Lower leg skin (tissue), 4 donors: ENCODE measurements at regions not wholly inside any gene's neighbourhood (a gene's known extent, or its start where the extent isn't known, plus 50 kb on each side); places are given as distances from the start of the nearest gene placed in this dataset.

Experiments used
- DNase-seq, 2 donors: peaks; one replicate each; pipeline ENCODE4 v3.0.0-alpha.2; 2019; ENCODE audit warnings: low spot score in 2 of 2
- H3K4me3 ChIP-seq: fragments of 200-600 bp; sonication (generic); 2 replicates; pipeline ENCODE4 v1.5.1; 2017; ENCODE audit warnings: mild to moderate bottlenecking, low read depth; ENCODE audit not compliant: poor library complexity, severe bottlenecking
- POLR2A ChIP-seq, 2 donors: fragments of 450-650 bp; IDR thresholded peaks; one replicate each; pipeline ENCODE4 v1.6.1; 2016 to 2017; ENCODE audit warnings: antibody characterized with exemption in 2 of 2, mild to moderate bottlenecking in 1 of 2, moderate library complexity in 1 of 2
- WGBS, 2 donors: methylation state at CpG; one replicate each; pipeline ENCODE4 v1.1.5; 2018; 5-methylcytosine and 5-hydroxymethylcytosine counted together
- intact Hi-C: fragments of 100-400 bp; cut with DNase I; formaldehyde crosslinking; loops from one replicate; pipeline ENCODE4 v1.15.0; 2023; ENCODE audit warnings: low total_unique reads
- TF ChIP-seq, protein P1 (sequence below), 3 donors: fragments of 450-650 bp; IDR thresholded peaks; one replicate each; pipeline ENCODE4 v1.5.1; 2016; ENCODE audit warnings: antibody characterized with exemption in 3 of 3, mild to moderate bottlenecking in 3 of 3, moderate library complexity in 2 of 3

DNA sequence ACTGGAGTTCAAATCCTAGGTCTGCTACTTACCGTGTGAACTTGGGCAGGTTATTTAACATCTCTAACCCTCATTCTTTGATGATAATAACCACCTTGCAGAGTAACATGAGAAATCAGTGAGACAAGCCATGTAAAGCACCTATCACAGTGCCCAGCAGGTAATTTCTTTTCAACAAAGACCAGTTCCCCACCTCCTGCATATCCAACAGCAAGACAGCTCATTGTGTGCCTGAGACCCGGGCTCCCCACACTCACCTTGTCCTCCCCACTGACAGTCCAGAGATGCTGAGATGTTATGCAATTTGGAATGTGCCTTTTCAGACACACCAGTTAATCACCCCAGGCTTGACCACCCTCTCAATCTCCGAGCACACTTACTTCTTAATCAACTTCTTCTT is 367.6 kb upstream of the DAB1 start:
- DNase-seq: no peak
- intact Hi-C loops: no loop called here
- no peak overlapping the region for H3K4me3 ChIP-seq
- 68 to 86% methylated on average over 3 of the region's 3 CpGs for WGBS, 2 donors
- no peak for TF ChIP-seq POLR2A (IDR thresholded peaks at IDR 0.05)
- TF ChIP-seq, protein P1, sequence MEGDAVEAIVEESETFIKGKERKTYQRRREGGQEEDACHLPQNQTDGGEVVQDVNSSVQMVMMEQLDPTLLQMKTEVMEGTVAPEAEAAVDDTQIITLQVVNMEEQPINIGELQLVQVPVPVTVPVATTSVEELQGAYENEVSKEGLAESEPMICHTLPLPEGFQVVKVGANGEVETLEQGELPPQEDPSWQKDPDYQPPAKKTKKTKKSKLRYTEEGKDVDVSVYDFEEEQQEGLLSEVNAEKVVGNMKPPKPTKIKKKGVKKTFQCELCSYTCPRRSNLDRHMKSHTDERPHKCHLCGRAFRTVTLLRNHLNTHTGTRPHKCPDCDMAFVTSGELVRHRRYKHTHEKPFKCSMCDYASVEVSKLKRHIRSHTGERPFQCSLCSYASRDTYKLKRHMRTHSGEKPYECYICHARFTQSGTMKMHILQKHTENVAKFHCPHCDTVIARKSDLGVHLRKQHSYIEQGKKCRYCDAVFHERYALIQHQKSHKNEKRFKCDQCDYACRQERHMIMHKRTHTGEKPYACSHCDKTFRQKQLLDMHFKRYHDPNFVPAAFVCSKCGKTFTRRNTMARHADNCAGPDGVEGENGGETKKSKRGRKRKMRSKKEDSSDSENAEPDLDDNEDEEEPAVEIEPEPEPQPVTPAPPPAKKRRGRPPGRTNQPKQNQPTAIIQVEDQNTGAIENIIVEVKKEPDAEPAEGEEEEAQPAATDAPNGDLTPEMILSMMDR (IDR thresholded peaks at IDR 0.05): no peak

DNA sequence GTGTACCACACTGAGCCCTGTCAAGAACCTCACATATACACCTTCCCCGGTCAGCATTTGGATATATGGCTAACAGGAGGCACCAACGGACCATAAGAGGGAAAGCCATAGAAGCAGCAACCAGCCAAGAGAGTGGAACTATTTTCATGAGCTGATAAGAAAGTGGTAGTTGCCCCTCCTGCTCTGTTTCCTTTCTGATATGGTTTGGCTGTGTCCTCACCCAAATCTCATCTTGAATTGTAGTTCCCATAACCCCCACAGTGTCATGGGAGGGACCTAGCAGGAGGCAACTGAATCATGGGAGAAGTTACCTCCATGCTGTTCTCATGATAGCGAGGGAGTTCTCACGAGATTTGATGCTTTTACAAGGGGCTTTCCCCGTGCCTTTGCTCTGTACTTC is 366.1 kb upstream of the DAB1 start:
- intact Hi-C loops: no loop called here
- no peak for DNase-seq
- WGBS, 2 donors: 83 to 91% methylated on average over 5 of the region's 5 CpGs
- TF ChIP-seq, protein P1 (IDR thresholded peaks at IDR 0.05): no peak
- no peak for TF ChIP-seq POLR2A (IDR thresholded peaks at IDR 0.05)
- no peak overlapping the region for H3K4me3 ChIP-seq

DNA sequence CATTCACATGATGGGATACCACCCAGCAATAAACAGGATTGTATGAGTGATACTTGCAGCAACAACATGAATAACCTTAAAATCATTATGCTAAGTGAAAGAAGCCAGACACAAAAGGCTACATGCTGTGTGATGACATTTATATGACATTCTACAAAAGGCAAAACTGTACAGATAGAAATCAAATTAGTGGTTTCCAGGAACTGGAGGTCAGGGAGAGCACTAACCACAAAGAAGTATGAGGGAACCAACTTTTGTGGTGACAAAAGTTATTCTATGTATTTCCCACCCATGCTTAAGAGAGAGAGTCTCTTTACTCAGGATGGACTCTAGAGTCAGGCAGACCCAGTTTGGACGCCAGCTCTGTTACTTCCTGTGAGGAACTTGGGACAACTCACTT is 364.5 kb upstream of the DAB1 start:
- H3K4me3 ChIP-seq: no peak overlapping the region
- DNase-seq: no peak
- intact Hi-C loops: no loop called here
- WGBS, 2 donors: 50 to 58% methylated on average over 1 of the region's 1 CpG
- no peak for TF ChIP-seq POLR2A (IDR thresholded peaks at IDR 0.05)
- TF ChIP-seq, protein P1 (IDR thresholded peaks at IDR 0.05): no peak

DNA sequence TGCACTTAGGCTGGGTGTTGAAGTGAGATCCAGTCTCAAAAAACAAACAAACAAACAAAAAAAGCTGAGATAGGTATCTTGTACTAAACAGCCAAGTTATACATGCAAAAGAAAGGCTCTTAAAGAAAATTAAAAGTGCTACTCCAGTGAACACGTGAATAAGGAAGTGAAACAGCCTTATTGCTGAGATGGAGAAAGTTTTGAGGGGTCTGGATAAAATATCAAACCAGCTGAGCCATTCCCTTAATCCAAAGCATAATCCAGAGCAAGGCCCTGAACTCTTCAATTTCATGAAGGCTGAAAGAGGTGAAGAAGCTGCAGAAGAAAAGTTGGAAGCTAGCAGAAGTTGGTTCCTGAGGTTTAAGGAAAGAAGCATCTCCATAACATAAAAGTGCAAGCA is 360.5 kb upstream of the DAB1 start:
- TF ChIP-seq POLR2A (IDR thresholded peaks at IDR 0.05): no peak
- TF ChIP-seq, protein P1 (IDR thresholded peaks at IDR 0.05): no peak
- DNase-seq: no peak
- WGBS, 2 donors: 67 to 81% methylated on average over 1 of the region's 1 CpG
- no peak overlapping the region for H3K4me3 ChIP-seq
- intact Hi-C loops: no loop called here

DNA sequence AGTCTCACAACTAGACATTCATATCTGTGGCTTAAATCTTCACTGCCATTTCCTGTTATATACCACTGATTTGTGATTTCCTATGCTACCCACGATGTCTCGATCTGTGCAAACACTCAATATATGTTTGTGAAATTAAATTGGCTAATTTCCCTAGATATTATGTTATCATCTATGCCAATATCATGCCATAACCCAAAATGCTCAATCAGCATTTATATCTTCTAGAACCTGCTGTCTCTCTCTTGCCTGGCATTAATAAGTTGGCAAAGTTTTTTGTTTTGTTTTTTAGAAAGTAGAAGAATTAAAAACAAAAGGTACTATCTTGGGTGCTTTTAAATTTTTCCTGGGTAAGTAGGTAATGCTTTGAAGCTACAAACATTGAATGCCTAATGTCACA is 358.5 kb upstream of the DAB1 start:
- 69 to 71% methylated on average over 2 of the region's 2 CpGs for WGBS, 2 donors
- intact Hi-C loops: no loop called here
- H3K4me3 ChIP-seq: no peak overlapping the region
- DNase-seq: no peak
- TF ChIP-seq POLR2A (IDR thresholded peaks at IDR 0.05): no peak
- TF ChIP-seq, protein P1 (IDR thresholded peaks at IDR 0.05): no peak

DNA sequence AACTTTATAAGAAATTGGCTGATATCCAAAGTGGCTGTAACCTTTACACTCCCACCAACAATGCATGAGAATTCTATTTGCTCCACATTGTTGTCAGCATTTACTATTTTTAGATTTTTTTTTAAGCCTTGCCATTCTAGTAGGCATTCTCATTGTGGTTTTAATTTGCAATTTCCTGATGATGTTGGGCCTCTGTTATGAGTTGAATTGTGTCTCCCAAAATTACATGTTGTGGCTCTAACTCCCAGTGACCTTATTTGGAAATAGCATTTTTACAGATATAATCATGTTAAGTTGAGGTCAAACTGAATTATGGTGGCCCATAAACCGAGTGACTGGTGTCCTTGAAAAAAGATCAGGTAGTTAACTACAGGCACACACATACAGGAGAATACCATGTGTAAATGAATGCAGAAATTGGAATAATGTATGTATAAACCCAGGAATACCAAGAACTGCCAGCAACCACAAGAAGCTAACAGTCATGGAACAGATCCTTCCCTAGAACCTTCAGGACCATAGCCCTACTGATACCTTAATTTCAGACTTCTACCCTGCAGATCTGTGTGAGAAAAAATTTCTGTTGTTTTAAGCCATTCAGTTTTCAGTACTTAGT is 348.8 kb upstream of the DAB1 start:
- no peak overlapping the region for H3K4me3 ChIP-seq
- no peak for TF ChIP-seq POLR2A (IDR thresholded peaks at IDR 0.05)
- TF ChIP-seq, protein P1 (IDR thresholded peaks at IDR 0.05): no peak
- no peak for DNase-seq
- WGBS, 2 donors: 53% methylated on average over 1 of the region's 1 CpG
- intact Hi-C loops: no loop called here
